ENCODE measurements at regions not wholly inside any gene's neighbourhood (a gene's known extent, or its start where the extent isn't known, plus 50 kb on each side); places are given as distances from the start of the nearest gene placed in this dataset.

- Mint-ChIP-seq H3K27ac (no peak overlapping the region), H3K27me3 (no peaks in the 10 kb centered on the region), H3K9me3 (peaks cover 5 to 31% (median 12%) of the 10 kb centered on the region in 5 donors), H3K4me3 (no peak overlapping the region), H3K4me1 (no peaks in the 10 kb centered on the region), H3K36me3 (no peaks in the 10 kb centered on the region)
- Histone ChIP-seq H3K27ac (ENCODE audit: low read depth, low read length) (no peak overlapping the region), H3K36me3 (ENCODE audit: insufficient read depth, low read length) (no peaks in the 10 kb centered on the region), H3K27me3 (ENCODE audit: insufficient read depth, low read length, poor library complexity, severe bottlenecking) (no peaks in the 10 kb centered on the region), H3K4me1 (ENCODE audit: insufficient read depth, low read length) (no peaks in the 10 kb centered on the region), H3K4me3 (ENCODE audit: low read length) (no peak overlapping the region), H3K9me3 (ENCODE audit: low read length) (no peaks in the 10 kb centered on the region)
- ChIA-PET CTCF (no interaction called here), POLR2A (no interaction called here)
- no peak for DNase-seq
Measured at GRCh38 chr18:40341701-40342100, 1613.3 kb upstream of the PIK3C3 start.

DNA sequence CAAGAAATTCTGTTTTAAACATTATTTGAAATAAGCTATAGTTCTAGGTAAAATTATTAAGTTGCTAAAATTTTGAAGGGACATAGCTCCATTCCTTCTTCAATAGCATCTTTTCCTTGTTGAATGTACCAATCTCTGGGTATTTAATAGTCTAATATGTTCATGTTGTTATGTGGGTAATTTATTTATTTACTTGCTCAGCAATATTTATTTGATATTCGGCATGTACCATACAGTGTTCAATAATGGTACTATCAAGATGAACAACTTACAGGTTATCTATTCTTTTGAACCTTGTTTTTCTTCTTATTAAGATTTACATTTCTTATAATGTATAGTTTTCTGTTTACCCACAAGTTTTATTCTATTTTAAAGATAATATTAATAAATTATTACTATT is 1616.8 kb upstream of the PIK3C3 start:
- no peak overlapping the region for H3K27ac Mint-ChIP-seq
- H3K4me3 Mint-ChIP-seq = no peak overlapping the region
- H3K27ac ChIP-seq (ENCODE audit: low read depth, low read length) = no peak overlapping the region
- H3K4me1 Mint-ChIP-seq = no peaks in the 10 kb centered on the region
- no peaks in the 10 kb centered on the region for H3K27me3 ChIP-seq (ENCODE audit: insufficient read depth, low read length, poor library complexity, severe bottlenecking)
- DNase-seq = no peak
- H3K9me3 Mint-ChIP-seq = peaks cover 7 to 34% (median 15%) of the 10 kb centered on the region in 5 donors
- CTCF ChIA-PET = no interaction called here
- no peaks in the 10 kb centered on the region for H3K4me1 ChIP-seq (ENCODE audit: insufficient read depth, low read length)
- H3K36me3 Mint-ChIP-seq = no peaks in the 10 kb centered on the region
- POLR2A ChIA-PET = no interaction called here
- no peaks in the 10 kb centered on the region for H3K27me3 Mint-ChIP-seq
- no peaks in the 10 kb centered on the region for H3K36me3 ChIP-seq (ENCODE audit: insufficient read depth, low read length)
- H3K9me3 ChIP-seq (ENCODE audit: low read length) = no peaks in the 10 kb centered on the region
- H3K4me3 ChIP-seq (ENCODE audit: low read length) = no peak overlapping the region

GRCh38 chr18:40326985-40327384 is 1628.0 kb upstream of the PIK3C3 start:
- Mint-ChIP-seq H3K4me1 (no peaks in the 10 kb centered on the region), H3K36me3 (no peaks in the 10 kb centered on the region), H3K9me3 (peaks cover 5 to 46% (median 8%) of the 10 kb centered on the region in 5 donors), H3K4me3 (no peak overlapping the region), H3K27ac (no peak overlapping the region), H3K27me3 (no peaks in the 10 kb centered on the region)
- POLR2A ChIA-PET = no interaction called here
- H3K9me3 ChIP-seq (ENCODE audit: low read length) = no peaks in the 10 kb centered on the region
- no peaks in the 10 kb centered on the region for H3K4me1 ChIP-seq (ENCODE audit: insufficient read depth, low read length)
- H3K27me3 ChIP-seq (ENCODE audit: insufficient read depth, low read length, poor library complexity, severe bottlenecking) = no peaks in the 10 kb centered on the region
- no peak overlapping the region for H3K27ac ChIP-seq (ENCODE audit: low read depth, low read length)
- H3K4me3 ChIP-seq (ENCODE audit: low read length) = no peak overlapping the region
- no peaks in the 10 kb centered on the region for H3K36me3 ChIP-seq (ENCODE audit: insufficient read depth, low read length)
- CTCF ChIA-PET = no interaction called here
- no peak for DNase-seq

DNA sequence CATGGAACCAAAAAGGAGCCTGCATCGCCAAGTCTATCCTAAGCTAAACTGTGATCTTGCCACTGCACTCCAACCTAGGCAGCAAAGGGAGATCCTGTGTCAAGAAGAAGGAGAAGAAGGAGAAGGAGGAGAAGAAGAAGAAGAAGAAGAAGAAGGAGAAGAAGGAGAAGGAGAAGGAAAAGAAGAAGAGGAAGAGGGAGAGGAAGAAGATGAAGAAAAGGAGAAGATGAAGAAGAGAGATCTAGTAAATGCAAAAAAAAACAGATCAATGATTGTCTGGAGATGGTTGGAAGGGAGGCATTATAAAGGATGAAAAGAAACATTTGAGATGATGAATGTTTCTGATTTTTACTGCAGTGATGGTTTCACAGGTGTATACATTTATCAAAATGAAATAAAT is 1629.0 kb upstream of the PIK3C3 start:
- Mint-ChIP-seq H3K27ac (no peak overlapping the region), H3K36me3 (no peaks in the 10 kb centered on the region), H3K4me3 (no peak overlapping the region), H3K4me1 (no peaks in the 10 kb centered on the region), H3K27me3 (no peaks in the 10 kb centered on the region), H3K9me3 (peaks cover 4 to 41% (median 8%) of the 10 kb centered on the region in 5 donors)
- ChIA-PET POLR2A (no interaction called here), CTCF (no interaction called here)
- no peaks in the 10 kb centered on the region for H3K9me3 ChIP-seq (ENCODE audit: low read length)
- H3K27me3 ChIP-seq (ENCODE audit: insufficient read depth, low read length, poor library complexity, severe bottlenecking) = no peaks in the 10 kb centered on the region
- no peak for DNase-seq
- no peak overlapping the region for H3K27ac ChIP-seq (ENCODE audit: low read depth, low read length)
- no peaks in the 10 kb centered on the region for H3K4me1 ChIP-seq (ENCODE audit: insufficient read depth, low read length)
- no peak overlapping the region for H3K4me3 ChIP-seq (ENCODE audit: low read length)
- H3K36me3 ChIP-seq (ENCODE audit: insufficient read depth, low read length) = no peaks in the 10 kb centered on the region

GRCh38 chr18:40314199-40314598 is 1640.8 kb upstream of the PIK3C3 start:
- no peak for DNase-seq
- Mint-ChIP-seq H3K4me3 (no peak overlapping the region), H3K27me3 (no peaks in the 10 kb centered on the region), H3K9me3 (peaks cover 5 to 36% (median 12%) of the 10 kb centered on the region in 5 donors), H3K27ac (no peak overlapping the region), H3K36me3 (no peaks in the 10 kb centered on the region), H3K4me1 (no peaks in the 10 kb centered on the region)
- H3K9me3 ChIP-seq (ENCODE audit: low read length) = no peaks in the 10 kb centered on the region
- H3K27me3 ChIP-seq (ENCODE audit: insufficient read depth, low read length, poor library complexity, severe bottlenecking) = no peaks in the 10 kb centered on the region
- CTCF ChIA-PET = no interaction called here
- H3K27ac ChIP-seq (ENCODE audit: low read depth, low read length) = no peak overlapping the region
- H3K36me3 ChIP-seq (ENCODE audit: insufficient read depth, low read length) = no peaks in the 10 kb centered on the region
- H3K4me3 ChIP-seq (ENCODE audit: low read length) = no peak overlapping the region
- POLR2A ChIA-PET = no interaction called here
- no peaks in the 10 kb centered on the region for H3K4me1 ChIP-seq (ENCODE audit: insufficient read depth, low read length)

DNA sequence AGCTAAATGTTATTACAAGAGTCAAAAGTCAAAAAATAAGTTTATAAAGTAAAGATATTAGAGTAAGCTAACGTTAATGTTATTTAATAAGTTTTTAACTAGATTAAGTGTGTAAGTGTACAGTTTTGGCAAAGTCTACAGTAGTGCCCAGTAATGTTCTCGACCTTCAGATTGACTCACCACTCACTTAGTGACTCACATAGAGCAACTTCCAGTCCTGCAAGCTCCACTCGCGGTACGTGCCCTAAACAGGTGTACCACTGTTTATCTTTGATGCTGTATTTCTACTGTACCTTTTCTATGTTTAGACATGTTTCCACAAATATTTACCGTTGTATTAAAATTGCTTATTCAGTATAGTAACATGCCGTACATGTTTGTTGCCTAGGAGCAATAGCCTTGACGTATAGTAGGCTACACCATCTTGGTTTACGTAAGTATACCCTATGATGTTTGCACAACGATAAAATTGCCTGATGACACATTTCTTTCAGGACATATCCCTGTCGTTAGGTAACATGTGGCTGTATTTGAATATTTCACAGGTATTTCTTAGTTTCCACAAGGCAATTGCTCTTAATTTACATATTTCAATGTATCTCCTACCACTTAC is 1641.9 kb upstream of the PIK3C3 start:
- Mint-ChIP-seq H3K4me1 (no peaks in the 10 kb centered on the region), H3K27ac (no peak overlapping the region), H3K27me3 (no peaks in the 10 kb centered on the region), H3K4me3 (no peak overlapping the region), H3K9me3 (peaks cover 5 to 27% (median 10%) of the 10 kb centered on the region in 5 donors), H3K36me3 (no peaks in the 10 kb centered on the region)
- Histone ChIP-seq H3K36me3 (ENCODE audit: insufficient read depth, low read length) (no peaks in the 10 kb centered on the region), H3K4me3 (ENCODE audit: low read length) (no peak overlapping the region), H3K27me3 (ENCODE audit: insufficient read depth, low read length, poor library complexity, severe bottlenecking) (no peaks in the 10 kb centered on the region), H3K4me1 (ENCODE audit: insufficient read depth, low read length) (no peaks in the 10 kb centered on the region), H3K27ac (ENCODE audit: low read depth, low read length) (no peak overlapping the region), H3K9me3 (ENCODE audit: low read length) (no peaks in the 10 kb centered on the region)
- POLR2A ChIA-PET = no interaction called here
- CTCF ChIA-PET = no interaction called here
- no peak for DNase-seq

DNA sequence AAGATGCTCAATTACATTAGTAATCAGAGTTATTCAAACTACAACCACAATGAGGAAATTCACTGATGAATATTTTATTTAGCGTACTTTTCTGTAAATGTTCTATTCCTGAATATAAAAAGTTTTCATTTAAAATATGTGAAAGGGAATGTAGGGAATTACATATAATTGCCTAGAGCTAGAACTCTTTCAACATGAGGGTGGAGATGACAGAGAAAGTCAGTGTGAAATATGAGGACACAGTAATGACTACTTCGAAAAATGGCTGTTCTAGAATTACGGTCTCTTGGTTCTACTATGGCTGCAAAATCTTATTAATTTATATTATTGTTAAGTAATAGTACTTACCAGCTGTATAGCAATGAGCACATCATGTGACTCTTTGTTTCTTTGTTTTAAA is 1647.4 kb upstream of the PIK3C3 start:
- H3K4me3 ChIP-seq (ENCODE audit: low read length) = no peak overlapping the region
- Mint-ChIP-seq H3K27ac (no peak overlapping the region), H3K4me1 (no peaks in the 10 kb centered on the region), H3K36me3 (no peaks in the 10 kb centered on the region), H3K9me3 (peaks cover 2 to 24% (median 11%) of the 10 kb centered on the region in 5 donors), H3K27me3 (no peaks in the 10 kb centered on the region), H3K4me3 (no peak overlapping the region)
- H3K9me3 ChIP-seq (ENCODE audit: low read length) = no peaks in the 10 kb centered on the region
- no peaks in the 10 kb centered on the region for H3K4me1 ChIP-seq (ENCODE audit: insufficient read depth, low read length)
- no peaks in the 10 kb centered on the region for H3K36me3 ChIP-seq (ENCODE audit: insufficient read depth, low read length)
- POLR2A ChIA-PET = no interaction called here
- H3K27ac ChIP-seq (ENCODE audit: low read depth, low read length) = no peak overlapping the region
- CTCF ChIA-PET = no interaction called here
- no peaks in the 10 kb centered on the region for H3K27me3 ChIP-seq (ENCODE audit: insufficient read depth, low read length, poor library complexity, severe bottlenecking)
- no peak for DNase-seq

DNA sequence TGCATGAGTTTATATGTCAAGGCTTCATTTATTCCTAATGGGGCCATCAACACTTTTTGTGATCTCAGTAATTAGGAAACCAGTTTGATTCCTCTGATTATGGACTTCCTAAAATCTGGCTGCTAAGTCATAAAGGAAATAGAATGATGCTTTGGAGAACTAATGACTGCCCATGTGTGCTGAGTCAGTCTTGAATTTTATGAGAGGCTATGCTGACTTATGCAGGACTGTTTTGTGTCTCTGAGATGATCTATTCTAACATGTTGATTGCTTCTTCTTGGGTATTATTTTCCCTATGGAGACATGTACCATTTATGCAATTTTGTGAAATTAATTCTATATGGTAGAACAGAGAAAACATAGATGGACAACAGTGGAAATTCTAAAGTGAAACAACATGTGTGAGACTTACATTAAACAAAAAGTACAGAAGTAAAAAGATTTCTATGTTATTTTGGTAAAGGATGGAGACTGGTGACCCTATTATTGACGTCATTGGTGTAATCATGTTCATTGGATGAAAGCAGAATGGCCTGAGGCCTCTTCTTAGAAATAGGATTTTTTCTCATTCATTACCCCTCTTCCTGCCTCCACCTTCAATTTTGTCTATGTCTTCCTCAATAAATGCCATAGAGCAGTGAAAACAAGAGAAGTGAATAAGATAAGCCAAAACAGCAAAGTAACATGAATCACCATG is 1658.2 kb upstream of the PIK3C3 start:
- no peaks in the 10 kb centered on the region for H3K27me3 Mint-ChIP-seq
- peaks cover 12 to 31% (median 25%) of the 10 kb centered on the region in 5 donors for H3K9me3 Mint-ChIP-seq
- no peak overlapping the region for H3K27ac ChIP-seq (ENCODE audit: low read depth, low read length)
- H3K36me3 ChIP-seq (ENCODE audit: insufficient read depth, low read length) = no peaks in the 10 kb centered on the region
- H3K27ac Mint-ChIP-seq = no peak overlapping the region
- no peaks in the 10 kb centered on the region for H3K4me1 Mint-ChIP-seq
- DNase-seq = no peak
- H3K4me3 ChIP-seq (ENCODE audit: low read length) = no peak overlapping the region
- POLR2A ChIA-PET = no interaction called here
- no peaks in the 10 kb centered on the region for H3K4me1 ChIP-seq (ENCODE audit: insufficient read depth, low read length)
- H3K4me3 Mint-ChIP-seq = no peak overlapping the region
- no peaks in the 10 kb centered on the region for H3K36me3 Mint-ChIP-seq
- no peaks in the 10 kb centered on the region for H3K27me3 ChIP-seq (ENCODE audit: insufficient read depth, low read length, poor library complexity, severe bottlenecking)
- CTCF ChIA-PET = no interaction called here
- no peaks in the 10 kb centered on the region for H3K9me3 ChIP-seq (ENCODE audit: low read length)

Measured in CD8-positive, alpha-beta memory T cell (primary cell).